ENCODE measurements at regions not wholly inside any gene's neighbourhood (a gene's known extent, or its start where the extent isn't known, plus 50 kb on each side); places are given as distances from the start of the nearest gene placed in this dataset.
"Not testable (repeated sequence)": the region's sequence is repeated elsewhere in the genome, so short reads cannot be mapped to it uniquely, and the experiment has no call there.

DNA sequence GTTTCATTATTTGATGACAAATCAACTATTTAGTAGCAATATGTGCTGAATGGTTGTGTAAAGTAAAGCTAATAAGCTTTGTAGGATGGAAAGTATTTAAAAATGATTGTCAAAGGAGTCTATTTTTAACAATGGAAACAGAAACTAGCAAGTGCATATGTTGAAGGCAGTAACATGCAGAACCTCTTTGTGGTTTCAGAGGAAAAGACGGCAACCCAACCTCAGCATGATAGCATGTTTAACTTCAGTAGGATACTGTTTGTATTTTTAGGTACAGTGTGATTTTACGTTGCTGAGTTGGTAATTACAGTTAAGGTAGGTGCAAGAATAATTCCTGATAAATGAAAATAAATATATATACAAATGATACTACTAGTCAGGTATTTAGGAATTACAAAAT, 545.4 kb downstream of the CDY1 start:
- DNase-seq; H3K27me3 ChIP-seq; H3K36me3 ChIP-seq (ENCODE audit: low read depth, missing control alignments); intact Hi-C loops (cut with DNase I; ENCODE audit: low total_unique reads); H3K27ac ChIP-seq; H3K4me3 ChIP-seq; H3K9me3 ChIP-seq; H3K4me1 ChIP-seq: not testable (repeated sequence)
- WGBS, 2 donors: no CpG with 5 or more reads among the region's 2 CpGs

DNA sequence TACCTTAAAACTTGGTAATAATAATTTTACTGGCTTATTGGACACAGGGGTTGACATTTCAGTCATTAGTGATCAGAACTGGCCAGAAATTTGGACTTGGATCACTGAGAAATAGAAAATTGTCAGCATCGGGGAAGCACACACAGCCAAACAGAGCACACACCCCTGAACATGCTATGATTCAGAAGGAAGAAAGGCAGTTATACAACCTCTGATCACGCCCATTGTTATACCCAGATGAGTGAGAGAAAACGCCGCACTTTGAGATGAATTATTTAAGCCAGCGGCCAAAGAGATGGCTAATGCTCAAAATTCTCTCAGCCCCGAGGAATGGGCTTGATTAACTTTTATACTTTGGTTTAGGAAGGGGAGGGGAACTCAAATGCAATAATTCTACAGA, 557.4 kb downstream of the CDY1 start:
- intact Hi-C loops (cut with DNase I; ENCODE audit: low total_unique reads); DNase-seq; H3K4me1 ChIP-seq; H3K27me3 ChIP-seq; H3K4me3 ChIP-seq; H3K27ac ChIP-seq; H3K36me3 ChIP-seq (ENCODE audit: low read depth, missing control alignments); H3K9me3 ChIP-seq: not testable (repeated sequence)
- no CpG with 5 or more reads among the region's 6 CpGs for WGBS, 2 donors

GRCh38 chrY:26224974-26225373, 603.1 kb downstream of the CDY1 start:
- H3K4me1 ChIP-seq; H3K27ac ChIP-seq; H3K9me3 ChIP-seq; H3K4me3 ChIP-seq; H3K36me3 ChIP-seq (ENCODE audit: low read depth, missing control alignments); DNase-seq; H3K27me3 ChIP-seq; intact Hi-C loops (cut with DNase I; ENCODE audit: low total_unique reads): not testable (repeated sequence)
- no CpG with 5 or more reads among the region's 1 CpG for WGBS, 2 donors

DNA sequence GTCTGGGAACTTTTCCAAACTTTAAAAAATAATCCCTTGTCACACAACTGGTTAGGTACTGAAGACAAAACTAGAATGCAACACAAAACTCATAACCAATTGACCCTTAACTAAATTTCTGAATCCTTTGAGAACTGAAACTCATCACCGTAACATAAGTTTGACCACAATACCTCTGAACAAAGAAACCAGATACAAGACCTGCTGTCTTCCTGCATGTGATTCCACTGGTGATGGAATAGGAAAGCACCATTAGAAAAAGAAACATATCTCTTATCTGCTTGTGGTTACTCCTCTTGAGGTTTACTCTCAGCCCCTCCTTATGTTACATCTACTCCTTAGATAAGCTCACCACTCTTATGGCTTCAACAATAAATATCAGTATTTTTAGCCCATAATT, 603.6 kb downstream of the CDY1 start:
- H3K4me3 ChIP-seq; H3K36me3 ChIP-seq (ENCODE audit: low read depth, missing control alignments); H3K27ac ChIP-seq; H3K27me3 ChIP-seq; H3K4me1 ChIP-seq; DNase-seq; H3K9me3 ChIP-seq; intact Hi-C loops (cut with DNase I; ENCODE audit: low total_unique reads): not testable (repeated sequence)
- WGBS, 2 donors: no CpG with 5 or more reads among the region's 1 CpG

DNA sequence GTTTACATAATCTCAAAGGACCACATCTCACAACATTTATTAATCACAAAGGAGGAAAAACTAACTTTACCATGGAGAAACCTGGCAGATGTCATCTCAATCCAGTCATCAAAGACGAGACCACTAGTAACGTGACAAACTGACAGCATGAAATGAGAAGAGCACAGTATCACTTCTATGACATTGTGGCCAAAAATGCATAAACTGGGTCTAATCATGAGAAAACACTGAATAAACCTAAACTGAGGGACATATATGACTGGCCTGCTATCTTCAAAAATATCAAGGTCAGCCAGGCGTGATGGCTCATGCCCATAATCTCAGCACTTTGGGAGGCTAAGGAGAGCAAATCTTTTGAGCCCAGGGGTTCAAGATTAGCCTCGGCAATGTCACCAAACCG, 619.0 kb downstream of the CDY1 start:
- H3K4me1 ChIP-seq; DNase-seq; intact Hi-C loops (cut with DNase I; ENCODE audit: low total_unique reads); H3K27ac ChIP-seq; H3K36me3 ChIP-seq (ENCODE audit: low read depth, missing control alignments); H3K4me3 ChIP-seq; H3K9me3 ChIP-seq; H3K27me3 ChIP-seq: not testable (repeated sequence)
- WGBS, 2 donors: no CpG with 5 or more reads among the region's 5 CpGs

DNA sequence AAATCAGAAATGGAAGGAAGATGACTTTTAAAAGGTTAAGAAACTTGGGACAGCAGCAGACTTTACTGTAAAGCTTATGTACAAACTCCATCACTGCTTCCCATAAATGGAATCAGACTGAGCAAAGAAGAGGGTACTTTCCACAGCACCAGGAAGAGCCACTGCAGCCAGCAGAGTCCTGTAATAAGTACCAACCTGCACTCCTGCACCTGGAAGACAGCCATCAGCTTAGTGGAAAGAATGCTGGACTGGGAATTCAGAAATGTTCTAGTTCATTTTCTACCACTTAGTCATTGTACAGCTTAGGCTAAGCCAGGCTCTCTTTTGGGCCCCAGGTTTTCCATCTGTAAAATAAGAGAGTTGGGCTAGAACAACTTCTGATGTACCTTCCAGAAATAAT, 632.3 kb downstream of the CDY1 start:
- H3K9me3 ChIP-seq, H3K27me3 ChIP-seq: not testable (repeated sequence)

GRCh38 chrY:26265449-26265848, 643.5 kb downstream of the CDY1 start:
- intact Hi-C loops (cut with DNase I; ENCODE audit: low total_unique reads); DNase-seq; H3K36me3 ChIP-seq (ENCODE audit: low read depth, missing control alignments); H3K27me3 ChIP-seq; H3K27ac ChIP-seq; H3K4me1 ChIP-seq; H3K4me3 ChIP-seq; H3K9me3 ChIP-seq: not testable (repeated sequence)
- no CpG with 5 or more reads among the region's 3 CpGs for WGBS, 2 donors

More for the DNA sequence above, 632.3 kb downstream of the CDY1 start:
- H3K27ac ChIP-seq; DNase-seq; intact Hi-C loops (cut with DNase I; ENCODE audit: low total_unique reads); H3K36me3 ChIP-seq (ENCODE audit: low read depth, missing control alignments); H3K4me1 ChIP-seq; H3K4me3 ChIP-seq: not testable (repeated sequence)

GRCh38 chrY:26268421-26268820, 646.5 kb downstream of the CDY1 start:
- no CpG with 5 or more reads among the region's 3 CpGs for WGBS, 2 donors
- H3K27me3 ChIP-seq; H3K4me1 ChIP-seq; H3K27ac ChIP-seq; DNase-seq; H3K9me3 ChIP-seq; H3K36me3 ChIP-seq (ENCODE audit: low read depth, missing control alignments); H3K4me3 ChIP-seq; intact Hi-C loops (cut with DNase I; ENCODE audit: low total_unique reads): not testable (repeated sequence)

- H3K9me3 ChIP-seq; H3K27ac ChIP-seq; H3K4me1 ChIP-seq; H3K27me3 ChIP-seq; DNase-seq; H3K4me3 ChIP-seq; H3K36me3 ChIP-seq (ENCODE audit: low read depth, missing control alignments); intact Hi-C loops (cut with DNase I; ENCODE audit: low total_unique reads): not testable (repeated sequence)
- WGBS, 2 donors: no CpG with 5 or more reads among the region's 2 CpGs
These were observed 647.0 kb downstream of the CDY1 start for GRCh38 chrY:26268934-26269333.

- no CpG with 5 or more reads among the region's 2 CpGs for WGBS, 2 donors
- intact Hi-C loops (cut with DNase I; ENCODE audit: low total_unique reads); DNase-seq; H3K27ac ChIP-seq; H3K27me3 ChIP-seq; H3K36me3 ChIP-seq (ENCODE audit: low read depth, missing control alignments); H3K9me3 ChIP-seq; H3K4me1 ChIP-seq; H3K4me3 ChIP-seq: not testable (repeated sequence)
These were observed 651.2 kb downstream of the CDY1 start for GRCh38 chrY:26273089-26273488.

- not testable (repeated sequence) for DNase-seq
These were observed 684.1 kb downstream of the CDY1 start for GRCh38 chrY:26306046-26306445.

DNA sequence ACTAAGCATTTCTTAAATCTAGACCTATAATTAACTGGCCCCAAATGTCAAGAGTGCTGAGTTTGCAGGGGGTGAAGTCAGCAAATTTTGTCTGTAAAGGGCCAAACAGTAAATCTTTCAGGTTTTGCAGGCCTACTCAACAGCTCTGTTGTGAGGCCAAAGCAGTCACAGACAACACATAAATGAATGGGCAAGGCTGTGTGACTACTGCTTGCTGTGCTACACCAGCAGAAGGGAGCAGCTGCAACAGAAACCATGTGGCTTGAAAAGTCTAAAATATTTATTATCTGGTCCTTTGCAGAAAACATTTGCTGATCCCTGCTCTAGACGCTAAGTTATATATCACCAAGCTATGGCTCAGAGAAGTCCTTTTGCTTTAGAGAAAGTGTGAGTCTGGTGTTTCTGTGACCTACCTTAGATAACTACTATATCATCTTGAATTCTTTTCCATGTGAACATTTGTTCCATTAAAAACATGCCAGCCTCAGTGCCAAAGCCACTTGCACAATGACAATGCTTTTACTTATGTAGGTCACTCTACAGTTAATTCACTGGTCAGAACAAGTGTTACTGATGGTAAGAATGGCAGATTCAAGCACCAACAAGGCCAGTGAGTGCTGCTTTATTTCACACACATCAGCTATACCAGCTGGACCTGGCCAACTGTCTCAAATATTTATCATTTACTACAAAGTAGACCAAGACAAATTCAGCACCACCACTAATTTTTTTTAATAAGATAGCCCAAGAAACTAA, 684.9 kb downstream of the CDY1 start:
- H3K27me3 ChIP-seq; H3K27ac ChIP-seq; H3K36me3 ChIP-seq (ENCODE audit: low read depth, missing control alignments); H3K4me3 ChIP-seq; H3K4me1 ChIP-seq; H3K9me3 ChIP-seq; intact Hi-C loops (cut with DNase I; ENCODE audit: low total_unique reads); DNase-seq: not testable (repeated sequence)
- no CpG with 5 or more reads among the region's 1 CpG for WGBS, 2 donors

More at GRCh38 chrY:26306046-26306445, 684.1 kb downstream of the CDY1 start:
- H3K27me3 ChIP-seq; intact Hi-C loops (cut with DNase I; ENCODE audit: low total_unique reads); H3K9me3 ChIP-seq; H3K4me1 ChIP-seq; H3K4me3 ChIP-seq; H3K27ac ChIP-seq; H3K36me3 ChIP-seq (ENCODE audit: low read depth, missing control alignments): not testable (repeated sequence)

DNA sequence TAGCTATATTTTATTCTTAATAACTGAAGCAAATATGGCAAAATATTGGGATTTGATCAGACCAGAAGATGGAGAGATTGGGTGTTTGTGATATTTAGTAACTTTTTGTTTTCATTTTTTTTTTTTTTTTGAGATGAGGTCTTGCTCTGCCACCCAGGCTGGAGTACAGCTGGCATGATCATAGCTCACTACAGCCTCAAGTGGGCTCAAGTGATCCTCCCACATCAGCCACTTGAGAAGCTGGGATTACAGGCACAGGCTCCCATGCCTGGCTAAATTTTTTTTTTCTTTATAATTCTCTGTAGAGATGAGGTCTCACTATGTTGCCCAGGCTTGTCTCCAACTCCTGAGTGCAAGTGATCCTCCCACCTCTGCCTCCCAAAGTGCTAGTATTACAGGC, 686.4 kb downstream of the CDY1 start:
- H3K27ac ChIP-seq; H3K4me1 ChIP-seq; intact Hi-C loops (cut with DNase I; ENCODE audit: low total_unique reads); H3K9me3 ChIP-seq; DNase-seq; H3K36me3 ChIP-seq (ENCODE audit: low read depth, missing control alignments); H3K4me3 ChIP-seq; H3K27me3 ChIP-seq: not testable (repeated sequence)

Data from testis (tissue), 2 donors.